ENCODE measurements at regions not wholly inside any gene's neighbourhood (a gene's known extent, or its start where the extent isn't known, plus 50 kb on each side); places are given as distances from the start of the nearest gene placed in this dataset.
"Not testable (repeated sequence)": the region's sequence is repeated elsewhere in the genome, so short reads cannot be mapped to it uniquely, and the experiment has no call there.

GRCh38 chr3:17828388-17828787, 86.0 kb upstream of the TBC1D5 start:
- Mint-ChIP-seq H3K9me3 (no peaks in the 10 kb centered on the region), H3K36me3 (ENCODE audit: insufficient read depth) (no peaks in the 10 kb centered on the region), H3K4me1 (no peaks in the 10 kb centered on the region), H3K27ac (ENCODE audit: low read depth) (no peak overlapping the region), H3K27me3 (peaks cover 14% of the 10 kb centered on the region), H3K4me3 (no peak overlapping the region)
- no peak for DNase-seq (ENCODE audit: low spot score in 2 of 2)
- no peak for ATAC-seq (replicated peaks; ENCODE audit: extremely low read depth, poor library complexity, severe bottlenecking)

GRCh38 chr3:17825298-17825697, 82.9 kb upstream of the TBC1D5 start:
- no peaks in the 10 kb centered on the region for H3K4me1 Mint-ChIP-seq
- no peak overlapping the region for H3K4me3 Mint-ChIP-seq

GRCh38 chr3:17823816-17824215, 81.4 kb upstream of the TBC1D5 start:
- Mint-ChIP-seq H3K36me3 (ENCODE audit: insufficient read depth) (no peaks in the 10 kb centered on the region), H3K4me3 (no peak overlapping the region), H3K27me3 (no peaks in the 10 kb centered on the region), H3K27ac (ENCODE audit: low read depth) (no peak overlapping the region), H3K9me3 (no peaks in the 10 kb centered on the region), H3K4me1 (no peaks in the 10 kb centered on the region)
- DNase-seq (ENCODE audit: low spot score in 2 of 2) (no peak), ATAC-seq (replicated peaks; ENCODE audit: extremely low read depth, poor library complexity, severe bottlenecking) (no peak)

More at GRCh38 chr3:17825298-17825697, 82.9 kb upstream of the TBC1D5 start:
- ATAC-seq (replicated peaks; ENCODE audit: extremely low read depth, poor library complexity, severe bottlenecking) (no peak), DNase-seq (ENCODE audit: low spot score in 2 of 2) (no peak)
- Mint-ChIP-seq H3K36me3 (ENCODE audit: insufficient read depth) (no peaks in the 10 kb centered on the region), H3K27ac (ENCODE audit: low read depth) (no peak overlapping the region), H3K27me3 (peaks cover 8% of the 10 kb centered on the region), H3K9me3 (no peaks in the 10 kb centered on the region)

GRCh38 chr3:17823036-17823435, 80.6 kb upstream of the TBC1D5 start:
- Mint-ChIP-seq H3K27ac (ENCODE audit: low read depth) (no peak overlapping the region), H3K4me3 (no peak overlapping the region), H3K36me3 (ENCODE audit: insufficient read depth) (no peaks in the 10 kb centered on the region), H3K9me3 (no peaks in the 10 kb centered on the region), H3K27me3 (no peaks in the 10 kb centered on the region), H3K4me1 (no peaks in the 10 kb centered on the region)
- DNase-seq (ENCODE audit: low spot score in 2 of 2): no peak
- ATAC-seq (replicated peaks; ENCODE audit: extremely low read depth, poor library complexity, severe bottlenecking): no peak

GRCh38 chr3:17820704-17821103, 78.3 kb upstream of the TBC1D5 start:
- H3K27ac Mint-ChIP-seq (ENCODE audit: low read depth): no peak overlapping the region

GRCh38 chr3:17820275-17820674, 77.8 kb upstream of the TBC1D5 start:
- DNase-seq (ENCODE audit: low spot score in 2 of 2) (no peak), ATAC-seq (replicated peaks; ENCODE audit: extremely low read depth, poor library complexity, severe bottlenecking) (no peak)
- Mint-ChIP-seq H3K4me1 (no peaks in the 10 kb centered on the region), H3K27ac (ENCODE audit: low read depth) (no peak overlapping the region), H3K4me3 (no peak overlapping the region), H3K36me3 (ENCODE audit: insufficient read depth) (peaks cover 1% of the 10 kb centered on the region), H3K27me3 (no peaks in the 10 kb centered on the region), H3K9me3 (no peaks in the 10 kb centered on the region)

More at GRCh38 chr3:17820704-17821103, 78.3 kb upstream of the TBC1D5 start:
- ATAC-seq (replicated peaks; ENCODE audit: extremely low read depth, poor library complexity, severe bottlenecking) (no peak), DNase-seq (ENCODE audit: low spot score in 2 of 2) (no peak)
- Mint-ChIP-seq H3K36me3 (ENCODE audit: insufficient read depth) (peaks cover 1% of the 10 kb centered on the region), H3K9me3 (no peaks in the 10 kb centered on the region), H3K27me3 (no peaks in the 10 kb centered on the region), H3K4me1 (no peaks in the 10 kb centered on the region), H3K4me3 (no peak overlapping the region)

GRCh38 chr3:17817973-17818372, 75.5 kb upstream of the TBC1D5 start:
- H3K36me3 Mint-ChIP-seq (ENCODE audit: insufficient read depth); DNase-seq (ENCODE audit: low spot score in 2 of 2); H3K27me3 Mint-ChIP-seq; H3K27ac Mint-ChIP-seq (ENCODE audit: low read depth); H3K4me1 Mint-ChIP-seq; ATAC-seq (replicated peaks; ENCODE audit: extremely low read depth, poor library complexity, severe bottlenecking); H3K4me3 Mint-ChIP-seq; H3K9me3 Mint-ChIP-seq: not testable (repeated sequence)

- DNase-seq (ENCODE audit: low spot score in 2 of 2) (no peak), ATAC-seq (replicated peaks; ENCODE audit: extremely low read depth, poor library complexity, severe bottlenecking) (no peak)
- H3K4me1 Mint-ChIP-seq: no peaks in the 10 kb centered on the region
- no peak overlapping the region for H3K4me3 Mint-ChIP-seq
- H3K27me3 Mint-ChIP-seq: no peaks in the 10 kb centered on the region
- H3K36me3 Mint-ChIP-seq (ENCODE audit: insufficient read depth): peaks cover 1% of the 10 kb centered on the region
- H3K9me3 Mint-ChIP-seq: no peaks in the 10 kb centered on the region
- no peak overlapping the region for H3K27ac Mint-ChIP-seq (ENCODE audit: low read depth)
Measured at GRCh38 chr3:17817545-17817944, 75.1 kb upstream of the TBC1D5 start.

- not testable (repeated sequence) for ATAC-seq (replicated peaks; ENCODE audit: extremely low read depth, poor library complexity, severe bottlenecking); H3K27ac Mint-ChIP-seq (ENCODE audit: low read depth); H3K9me3 Mint-ChIP-seq; DNase-seq (ENCODE audit: low spot score in 2 of 2); H3K27me3 Mint-ChIP-seq; H3K4me3 Mint-ChIP-seq; H3K36me3 Mint-ChIP-seq (ENCODE audit: insufficient read depth); H3K4me1 Mint-ChIP-seq
Measured at GRCh38 chr3:17816839-17817238, 74.4 kb upstream of the TBC1D5 start.

GRCh38 chr3:17812328-17812727, 69.9 kb upstream of the TBC1D5 start:
- not testable (repeated sequence) for H3K4me1 Mint-ChIP-seq; H3K9me3 Mint-ChIP-seq; H3K27ac Mint-ChIP-seq (ENCODE audit: low read depth); H3K36me3 Mint-ChIP-seq (ENCODE audit: insufficient read depth); ATAC-seq (replicated peaks; ENCODE audit: extremely low read depth, poor library complexity, severe bottlenecking); DNase-seq (ENCODE audit: low spot score in 2 of 2); H3K4me3 Mint-ChIP-seq
- peaks cover 39% of the 10 kb centered on the region for H3K27me3 Mint-ChIP-seq

- peaks cover 1% of the 10 kb centered on the region for H3K36me3 Mint-ChIP-seq (ENCODE audit: insufficient read depth)
- DNase-seq (ENCODE audit: low spot score in 2 of 2): no peak
- H3K4me1 Mint-ChIP-seq: peaks cover 2% of the 10 kb centered on the region
- no peak overlapping the region for H3K27ac Mint-ChIP-seq (ENCODE audit: low read depth)
- H3K4me3 Mint-ChIP-seq: no peak overlapping the region
- H3K9me3 Mint-ChIP-seq: no peaks in the 10 kb centered on the region
- peaks cover 41% of the 10 kb centered on the region for H3K27me3 Mint-ChIP-seq
- no peak for ATAC-seq (replicated peaks; ENCODE audit: extremely low read depth, poor library complexity, severe bottlenecking)
Measured at GRCh38 chr3:17811646-17812045, 69.2 kb upstream of the TBC1D5 start.

GRCh38 chr3:17810759-17811158, 68.3 kb upstream of the TBC1D5 start:
- H3K36me3 Mint-ChIP-seq (ENCODE audit: insufficient read depth): no peaks in the 10 kb centered on the region
- DNase-seq (ENCODE audit: low spot score in 2 of 2): no peak
- H3K9me3 Mint-ChIP-seq: no peaks in the 10 kb centered on the region
- H3K27ac Mint-ChIP-seq (ENCODE audit: low read depth): no peak overlapping the region
- H3K4me3 Mint-ChIP-seq: no peak overlapping the region
- H3K27me3 Mint-ChIP-seq: peaks cover 47% of the 10 kb centered on the region
- ATAC-seq (replicated peaks; ENCODE audit: extremely low read depth, poor library complexity, severe bottlenecking): no peak
- peaks cover 9% of the 10 kb centered on the region for H3K4me1 Mint-ChIP-seq

- no peak overlapping the region for H3K27ac Mint-ChIP-seq (ENCODE audit: low read depth)
- H3K27me3 Mint-ChIP-seq: peaks cover 55% of the 10 kb centered on the region
- H3K4me3 Mint-ChIP-seq: no peak overlapping the region
- H3K4me1 Mint-ChIP-seq: peaks cover 9% of the 10 kb centered on the region
- ATAC-seq (replicated peaks; ENCODE audit: extremely low read depth, poor library complexity, severe bottlenecking) (no peak), DNase-seq (ENCODE audit: low spot score in 2 of 2) (no peak)
- H3K36me3 Mint-ChIP-seq (ENCODE audit: insufficient read depth): no peaks in the 10 kb centered on the region
- no peaks in the 10 kb centered on the region for H3K9me3 Mint-ChIP-seq
Measured at GRCh38 chr3:17808994-17809393, 66.6 kb upstream of the TBC1D5 start.

- no peak overlapping the region for H3K4me3 Mint-ChIP-seq
- H3K36me3 Mint-ChIP-seq (ENCODE audit: insufficient read depth): no peaks in the 10 kb centered on the region
- H3K4me1 Mint-ChIP-seq: peaks cover 9% of the 10 kb centered on the region
- ATAC-seq (replicated peaks; ENCODE audit: extremely low read depth, poor library complexity, severe bottlenecking) (no peak), DNase-seq (ENCODE audit: low spot score in 2 of 2) (no peak)
- H3K27ac Mint-ChIP-seq (ENCODE audit: low read depth): no peak overlapping the region
- H3K27me3 Mint-ChIP-seq: peaks cover 65% of the 10 kb centered on the region
- H3K9me3 Mint-ChIP-seq: no peaks in the 10 kb centered on the region
Measured at GRCh38 chr3:17806876-17807275, 64.4 kb upstream of the TBC1D5 start.
